ENCODE measurements at regions not wholly inside any gene's neighbourhood (a gene's known extent, or its start where the extent isn't known, plus 50 kb on each side); places are given as distances from the start of the nearest gene placed in this dataset.

DNA sequence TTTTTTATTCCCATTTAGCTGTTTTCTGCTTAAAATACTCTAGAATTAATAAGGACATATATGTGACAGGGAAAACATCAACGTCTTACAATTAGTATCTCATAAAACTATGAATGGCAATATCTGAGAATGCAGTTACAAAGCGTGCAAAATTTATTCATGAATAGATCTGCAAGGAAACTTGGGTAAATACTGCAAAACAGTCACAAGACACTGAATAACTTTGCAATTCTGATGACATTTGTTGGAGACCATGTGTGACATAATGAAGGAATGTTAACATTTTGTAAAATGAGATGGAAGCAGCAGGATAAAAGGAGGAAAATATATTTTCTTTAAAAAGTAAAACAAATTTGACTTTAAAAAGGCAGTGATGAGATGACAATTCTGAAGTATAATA is 480.9 kb upstream of the SEMA6A start (continued):
- TF ChIP-seq ZNF622 (IDR thresholded peaks at IDR 0.05) (no peak), BRCA1 (IDR thresholded peaks at IDR 0.05; ENCODE audit: low read depth, low read length) (no peak), MEF2B (IDR thresholded peaks at IDR 0.05; ENCODE audit: partially characterized antibody, poor library complexity, severe bottlenecking) (no peak), POU2F2 (IDR thresholded peaks at IDR 0.05; ENCODE audit: borderline replicate concordance, low read depth, low read length) (no peak), SUPT20H (IDR thresholded peaks at IDR 0.05; ENCODE audit: borderline replicate concordance, control insufficient read depth, low read depth, low read length) (no peak), TAF1 (IDR thresholded peaks at IDR 0.05; ENCODE audit: borderline replicate concordance, low read depth, low read length) (no peak), EGR1 (IDR thresholded peaks at IDR 0.05; ENCODE audit: borderline replicate concordance in 1 of 2, low read depth in 2 of 2, low read length in 2 of 2) (no peak), DPF2 (IDR thresholded peaks at IDR 0.05) (no peak), CHD2 (IDR thresholded peaks at IDR 0.05; ENCODE audit: borderline replicate concordance, low read depth, low read length) (no peak)

DNA sequence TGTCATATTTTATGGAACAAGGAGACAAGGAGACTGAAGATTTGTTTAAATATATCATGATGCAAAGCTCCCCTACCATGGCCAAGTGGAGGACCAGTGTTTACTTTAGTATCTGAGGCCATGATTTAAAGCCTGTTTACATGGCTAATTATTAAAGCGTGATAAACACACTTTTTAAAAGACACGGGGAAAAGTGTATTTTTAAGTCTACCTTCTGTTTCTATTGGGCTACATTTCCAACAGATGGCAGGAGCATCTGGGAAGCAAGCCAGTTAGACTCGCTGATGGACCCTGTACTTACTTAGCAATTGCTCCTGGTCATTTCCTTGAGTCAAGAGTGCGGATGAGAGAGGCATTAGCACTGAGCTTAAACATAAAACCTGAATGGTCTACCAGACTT is 480.3 kb upstream of the SEMA6A start:
- no peak overlapping the region for H3K4me3 ChIP-seq
- no peaks in the 10 kb centered on the region for H3K79me2 ChIP-seq (ENCODE audit: control insufficient read depth, insufficient read depth, low read length)
- H3K9ac ChIP-seq (ENCODE audit: control insufficient read depth, insufficient read depth, low read length), result no peak overlapping the region
- no peak overlapping the region for H3K27ac ChIP-seq (ENCODE audit: control insufficient read depth, insufficient read depth)
- in situ Hi-C loops (cut with MboI) (no loop called here), intact Hi-C loops (cut with micrococcal nuclease; ENCODE audit: unreplicated experiment) (no loop called here)
- ChIA-PET SMC1A (ENCODE audit: uncharacterized antibody, unreplicated experiment) (no interaction called here), RAD21 (ENCODE audit: unreplicated experiment) (no interaction called here), POLR2A (no interaction called here), CTCF (no interaction called here)
- H4K20me1 ChIP-seq (ENCODE audit: control insufficient read depth, insufficient read depth), result no peaks in the 10 kb centered on the region
- no peaks in the 10 kb centered on the region; a peak in 1 of 4 replicates for H3K27me3 ChIP-seq (replicated peaks in 1 of 2; ENCODE audit: control insufficient read depth in 2 of 2, insufficient read depth in 2 of 2, low read length in 1 of 2)
- no peaks in the 10 kb centered on the region for H3K9me3 ChIP-seq (replicated peaks; ENCODE audit: control insufficient read depth, insufficient read depth, low read length)
- TF ChIP-seq ZZZ3 (IDR thresholded peaks at IDR 0.05; ENCODE audit: control insufficient read depth, insufficient read length, low read depth), result no peak
- TF ChIP-seq NFIC (IDR thresholded peaks at IDR 0.05; ENCODE audit: low read depth, low read length), result no peak
- no peak for TF ChIP-seq CBFB (IDR thresholded peaks at IDR 0.05; ENCODE audit: low read depth)
- TF ChIP-seq CTCF (IDR thresholded peaks at IDR 0.05 in 2 of 3, conservative IDR thresholded peaks at IDR 0.05 in 1 of 3; ENCODE audit: control insufficient read depth in 2 of 3, extremely low read depth in 1 of 3, insufficient read depth in 1 of 3, low read depth in 3 of 3, low read length in 3 of 3), result no peak
- TF ChIP-seq SREBF2 (IDR thresholded peaks at IDR 0.05; ENCODE audit: low read length), result no peak
- DNase-seq (ENCODE audit: low read depth, low spot score) (no peak), ATAC-seq (no peak), FAIRE-seq (no peak)
- no peaks in the 10 kb centered on the region for H3K4me1 ChIP-seq (ENCODE audit: control insufficient read depth, insufficient read depth, low read length)
- BruUV-seq (replicated peaks), result no TSS peak
- no peak overlapping the region for H3K4me2 ChIP-seq (ENCODE audit: control insufficient read depth, insufficient read depth)
- WGBS (ENCODE audit: insufficient coverage, insufficient replicate concordance, low lambda C conversion rate, missing lambda C conversion rate), result 55% methylated on average over 4 of the region's 4 CpGs
- H3K36me3 ChIP-seq (ENCODE audit: control insufficient read depth in 2 of 2, insufficient read depth in 2 of 2, low read length in 1 of 2), result no peaks in the 10 kb centered on the region
- no peak overlapping the region for H2AFZ ChIP-seq (ENCODE audit: control insufficient read depth, low read depth, low read length)

All from GM12878 (cell line).